22Rv1 (cell line): ENCODE measurements at regions not wholly inside any gene's neighbourhood (a gene's known extent, or its start where the extent isn't known, plus 50 kb on each side); places are given as distances from the start of the nearest gene placed in this dataset.

ENCODE experiments used
- CTCF ChIP-seq: fragments of 450-650 bp; IDR thresholded peaks from 2 replicates; pipeline ENCODE4 v1.5.1; 2017; ENCODE audit warnings: mild to moderate bottlenecking
- ZFX ChIP-seq: fragments of 450-650 bp; IDR thresholded peaks from 2 replicates; pipeline ENCODE4 v1.6.1; 2017; ENCODE audit warnings: antibody characterized with exemption, borderline replicate concordance

GRCh38 chr15:93640411-93640962 is 551.5 kb upstream of the RGMA start:
- TF ChIP-seq CTCF: no peak
- TF ChIP-seq ZFX: no peak
